Ramos (cell line): ENCODE measurements at regions not wholly inside any gene's neighbourhood (a gene's known extent, or its start where the extent isn't known, plus 50 kb on each side); places are given as distances from the start of the nearest gene placed in this dataset.

Experiments
- in situ Hi-C: fragments of 300-500 bp; cut with MboI; formaldehyde crosslinking; loops from one replicate; pipeline ENCODE4 v1.14.3; 2022; ENCODE audit warnings: low sequenced_read_pairs; ENCODE audit not compliant: unreplicated experiment

DNA sequence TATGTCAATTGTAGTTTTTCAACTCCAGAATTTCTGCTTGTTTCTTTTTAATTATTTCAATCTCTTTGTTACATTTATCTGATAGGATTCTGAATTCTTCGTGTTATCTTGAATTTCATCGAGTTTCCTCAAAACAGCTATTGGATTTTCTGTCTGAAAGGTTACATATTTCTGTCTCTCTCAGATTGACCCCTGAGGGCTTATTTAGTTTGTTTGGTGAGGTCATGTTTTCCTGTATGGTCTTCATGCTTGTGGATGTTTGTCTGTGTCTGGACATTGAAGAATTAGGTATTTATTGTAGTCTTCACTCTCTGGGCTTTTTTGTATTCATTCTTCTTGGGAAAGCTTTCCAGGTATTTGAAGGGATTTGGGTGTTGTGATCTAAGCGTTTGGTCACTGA, 85.6 kb downstream of the SNAPC1 start:
- in situ Hi-C loops = no loop called here

DNA sequence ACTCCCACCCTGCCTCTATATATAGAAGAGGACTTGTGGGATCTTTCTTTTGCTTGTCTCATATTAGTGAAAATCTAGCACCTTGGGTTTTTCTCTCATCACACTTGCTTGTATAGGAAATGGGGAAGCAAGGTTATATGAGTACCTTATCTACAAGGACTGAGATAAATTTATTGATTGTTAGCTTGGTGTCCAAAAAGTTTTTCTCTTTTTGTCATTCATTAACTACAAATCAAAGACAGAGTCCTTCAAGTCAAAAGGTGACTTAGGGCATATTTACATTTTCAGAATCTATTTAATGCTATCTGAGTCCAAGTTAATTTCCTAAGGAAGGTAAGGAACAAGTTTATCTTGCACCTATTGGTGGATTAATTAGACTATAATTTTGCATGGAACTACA, 92.7 kb downstream of the SNAPC1 start:
- in situ Hi-C loops = no loop called here

DNA sequence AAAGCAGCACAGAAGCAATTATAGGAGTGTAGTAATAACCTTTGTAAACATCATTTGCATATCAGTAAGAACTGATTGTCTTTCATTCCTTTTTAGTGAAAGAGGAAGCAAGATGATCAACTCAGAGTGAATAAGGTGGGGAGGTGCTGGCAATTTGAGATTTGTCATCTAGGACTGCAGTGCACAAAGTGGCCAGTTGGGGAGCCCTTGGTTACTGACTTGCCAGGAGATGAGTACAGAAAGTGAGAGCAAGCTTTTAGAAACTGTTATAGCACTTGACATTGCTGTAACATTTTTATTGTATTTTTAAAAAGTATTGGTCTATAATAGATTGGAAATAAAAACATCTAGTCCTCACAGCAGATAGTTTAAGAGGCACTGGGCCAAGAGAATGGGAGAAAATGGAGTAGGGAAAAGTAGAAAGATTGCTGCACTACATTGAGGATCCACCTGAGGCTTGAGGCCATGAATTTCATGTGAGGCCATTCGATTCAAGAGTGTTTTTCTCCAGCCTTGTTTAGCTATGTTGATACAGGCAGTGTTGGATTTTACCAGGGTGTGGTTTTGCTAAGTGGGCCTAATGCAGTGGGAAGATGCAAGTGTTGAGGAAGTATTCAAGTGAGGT, 98.2 kb downstream of the SNAPC1 start:
- in situ Hi-C loops = no loop called here

DNA sequence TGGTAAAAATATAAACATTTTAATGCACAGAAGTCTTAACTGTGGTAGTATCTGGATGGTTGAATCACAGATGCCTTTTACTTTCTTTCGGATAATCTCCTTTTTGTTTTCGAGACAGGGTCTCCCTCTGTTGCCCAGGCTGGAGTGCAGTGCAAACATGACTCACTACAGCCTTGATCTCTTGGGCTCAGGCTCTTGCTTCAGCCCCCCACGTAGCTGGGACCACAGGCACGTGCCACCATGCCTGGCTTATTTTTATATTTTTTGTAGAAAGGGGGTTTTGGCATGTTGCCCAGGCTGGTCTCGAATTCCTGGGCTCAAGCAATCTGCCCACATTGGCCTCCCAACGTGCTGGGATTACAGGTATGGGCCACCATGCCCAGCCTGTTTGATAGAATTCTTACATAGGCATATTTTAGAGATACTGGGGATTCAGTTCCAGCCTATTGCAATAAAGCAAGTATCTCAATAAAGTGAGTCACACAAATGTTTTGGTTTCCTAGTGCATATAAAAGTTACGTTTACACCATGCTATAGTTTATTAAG, 99.2 kb downstream of the SNAPC1 start:
- in situ Hi-C loops = no loop called here

DNA sequence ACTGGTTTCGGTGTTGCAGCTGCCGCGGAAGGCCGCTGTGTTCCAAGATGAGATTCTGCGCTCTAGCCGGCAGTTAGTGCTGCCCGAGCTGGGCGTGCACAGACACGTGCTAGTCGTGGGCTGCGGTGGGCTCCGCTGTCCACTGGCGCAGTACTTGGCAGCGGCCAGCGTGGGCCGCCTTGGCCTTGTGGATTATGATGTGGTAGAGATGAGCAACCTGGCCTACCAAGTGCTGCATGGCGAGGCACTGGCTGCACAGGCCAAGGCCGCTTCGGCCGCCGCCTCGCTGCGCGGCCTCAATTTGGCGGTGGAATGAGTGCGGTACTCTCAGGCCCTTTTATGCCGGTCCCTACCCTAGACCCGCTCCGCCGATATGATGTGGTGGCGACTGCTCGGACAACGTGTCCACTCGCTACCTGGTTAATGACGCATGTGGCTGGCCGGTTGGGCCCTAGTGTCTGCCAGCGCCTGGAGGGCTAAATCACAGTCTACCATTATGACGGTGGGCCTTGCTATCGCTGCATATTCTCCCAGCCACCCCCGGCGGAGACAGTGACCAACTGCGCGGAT, 102.2 kb downstream of the SNAPC1 start:
- in situ Hi-C loops = no loop called here

DNA sequence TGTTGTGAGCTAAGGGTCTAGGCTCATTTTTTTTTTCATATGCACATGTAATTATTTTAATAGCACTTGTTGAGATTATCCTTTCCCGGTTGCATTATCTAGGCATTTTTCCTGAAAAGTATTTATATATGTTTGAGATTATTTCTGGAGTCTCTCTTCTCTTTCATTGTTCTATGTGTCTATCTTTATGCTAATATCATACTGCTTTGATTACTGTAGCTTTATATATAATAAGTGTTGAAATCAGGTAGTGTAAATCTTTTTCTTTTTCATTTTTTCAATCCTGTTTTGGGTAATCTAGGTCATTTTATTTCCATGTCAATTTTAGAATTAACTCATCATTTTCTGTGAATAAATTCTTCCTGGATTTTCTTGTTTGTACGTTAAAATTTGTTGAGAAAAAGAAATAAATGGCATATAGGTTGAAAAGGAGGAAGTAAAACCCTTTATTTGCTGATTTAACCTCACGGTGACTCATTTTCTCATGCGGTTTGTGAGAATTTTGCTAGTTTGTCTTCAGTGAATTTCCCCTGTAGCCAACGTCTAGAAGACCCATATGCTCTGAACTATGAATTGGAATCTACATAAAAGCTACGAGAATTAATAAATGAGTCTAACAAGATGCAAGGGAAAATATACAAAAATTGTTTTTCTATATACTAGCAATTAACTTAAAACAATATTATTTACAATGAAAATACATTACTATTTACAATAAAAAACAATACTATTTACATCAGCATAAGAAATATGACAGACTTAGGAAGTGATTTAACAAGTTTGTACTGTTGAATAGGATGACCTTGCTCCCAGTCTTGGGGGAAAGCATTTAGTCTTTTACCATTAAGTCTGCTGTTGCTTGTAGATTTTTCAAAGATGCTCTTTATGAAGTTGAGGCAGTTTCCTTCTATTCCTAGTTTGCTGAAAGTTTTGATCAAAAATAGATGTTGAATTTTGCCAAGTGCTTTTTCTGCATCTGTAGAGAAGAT, 105.0 kb downstream of the SNAPC1 start:
- in situ Hi-C loops = no loop called here

DNA sequence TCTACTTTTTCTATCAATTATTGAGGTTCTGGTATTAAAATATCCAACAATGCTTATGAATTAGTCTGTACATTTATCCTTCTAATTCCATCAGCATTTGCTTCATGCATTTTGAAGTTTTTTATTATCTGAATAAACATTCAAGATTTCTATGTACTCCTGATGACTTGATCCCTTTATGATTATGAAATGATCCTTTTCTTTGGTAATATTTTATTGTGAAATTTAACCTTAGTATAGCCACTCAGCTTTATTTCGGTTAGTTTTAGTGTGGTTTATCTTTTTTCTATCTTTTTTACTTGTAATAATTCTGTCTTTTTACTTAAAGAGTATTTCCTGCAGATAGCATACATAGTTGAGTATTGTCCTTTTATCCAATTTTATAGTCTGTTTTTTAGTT, 106.6 kb downstream of the SNAPC1 start:
- in situ Hi-C loops = no loop called here

DNA sequence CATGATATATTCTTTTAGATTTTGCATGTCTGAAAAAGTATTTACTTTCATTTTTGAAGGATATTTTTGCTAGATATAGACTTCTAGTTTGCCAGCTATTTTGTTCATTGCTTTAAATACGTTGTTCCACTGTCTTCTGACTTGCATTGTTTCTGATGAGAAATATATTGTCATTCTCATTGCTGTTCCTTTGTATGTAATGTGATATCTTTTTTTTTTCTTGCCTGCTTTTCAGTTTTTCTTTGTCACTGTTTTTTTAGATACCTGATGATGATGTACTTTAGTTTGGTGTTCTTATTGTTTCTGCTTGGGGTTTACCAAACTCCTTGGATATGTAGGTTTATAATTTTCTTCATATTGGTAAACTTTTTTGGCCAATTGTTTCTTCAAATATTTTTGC, 107.9 kb downstream of the SNAPC1 start:
- in situ Hi-C loops = no loop called here

DNA sequence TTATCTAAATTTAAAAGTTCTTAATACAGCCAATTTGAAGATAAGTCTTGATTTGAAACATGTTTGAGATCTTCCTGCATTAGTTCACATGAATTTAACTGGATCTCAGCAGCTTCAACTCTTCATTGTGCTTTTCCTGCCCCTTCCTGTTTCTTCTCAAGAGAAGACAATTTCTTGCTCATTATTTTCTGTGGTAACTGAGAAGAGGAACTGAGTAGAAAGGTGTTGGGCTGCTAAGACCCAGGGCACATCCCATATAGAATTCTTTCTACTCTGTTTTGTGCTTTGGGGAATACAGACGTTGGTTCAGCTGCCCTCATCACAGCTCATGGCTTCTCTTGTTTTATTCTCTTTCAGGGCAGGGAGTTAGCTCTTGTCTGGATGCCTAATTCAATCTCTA, 110.2 kb downstream of the SNAPC1 start:
- in situ Hi-C loops = no loop called here

DNA sequence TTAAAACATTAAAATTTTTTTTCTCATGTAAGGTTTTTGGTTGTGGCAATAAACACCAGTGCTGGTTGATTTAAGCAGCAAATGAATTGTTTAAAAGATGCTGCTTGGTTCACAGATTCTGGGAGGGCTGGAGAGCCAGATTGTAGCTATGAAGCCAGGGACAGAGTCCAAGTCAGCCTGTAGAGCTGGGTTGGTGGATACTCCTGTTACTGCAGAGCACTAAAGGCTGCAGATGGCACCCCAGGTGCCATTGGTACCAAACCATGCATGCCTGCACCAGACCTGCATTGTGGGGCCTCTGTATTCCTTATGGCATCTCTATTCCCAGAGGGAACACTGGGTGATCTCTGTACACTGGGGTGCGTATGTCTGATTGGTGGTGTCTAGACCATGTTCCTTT, 113.3 kb downstream of the SNAPC1 start:
- in situ Hi-C loops = no loop called here

DNA sequence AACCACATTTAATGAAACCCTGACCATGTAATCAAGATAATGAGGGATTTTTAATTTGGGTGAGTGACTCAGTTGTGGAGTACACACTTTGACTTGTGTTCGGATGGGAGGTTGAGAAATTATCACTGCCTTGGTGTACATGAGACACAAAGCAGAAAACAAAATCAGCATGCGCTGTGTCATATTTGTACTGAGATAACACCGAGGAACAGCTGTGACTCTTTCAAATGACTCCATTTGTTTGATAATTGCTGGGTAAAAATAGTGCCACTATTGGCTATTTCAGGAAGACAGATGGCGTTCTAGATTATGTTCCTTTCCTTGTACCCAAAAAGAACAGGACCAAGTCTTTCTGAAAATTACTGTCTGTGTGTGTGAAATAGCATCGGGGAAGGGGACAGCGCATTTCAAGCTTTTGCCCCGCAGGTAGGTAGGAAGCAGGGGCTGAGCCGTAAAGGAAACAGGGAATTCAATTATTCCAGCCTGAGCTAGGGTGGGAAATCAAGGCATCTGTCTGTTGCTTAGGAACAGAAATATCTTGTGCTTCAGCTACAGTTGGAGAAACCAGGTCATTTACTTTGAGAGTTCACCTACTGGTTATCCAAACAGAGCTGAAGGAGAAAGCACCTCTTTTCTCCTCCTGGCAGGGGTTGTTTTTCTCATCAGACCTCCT, 114.3 kb downstream of the SNAPC1 start:
- in situ Hi-C loops = no loop called here

DNA sequence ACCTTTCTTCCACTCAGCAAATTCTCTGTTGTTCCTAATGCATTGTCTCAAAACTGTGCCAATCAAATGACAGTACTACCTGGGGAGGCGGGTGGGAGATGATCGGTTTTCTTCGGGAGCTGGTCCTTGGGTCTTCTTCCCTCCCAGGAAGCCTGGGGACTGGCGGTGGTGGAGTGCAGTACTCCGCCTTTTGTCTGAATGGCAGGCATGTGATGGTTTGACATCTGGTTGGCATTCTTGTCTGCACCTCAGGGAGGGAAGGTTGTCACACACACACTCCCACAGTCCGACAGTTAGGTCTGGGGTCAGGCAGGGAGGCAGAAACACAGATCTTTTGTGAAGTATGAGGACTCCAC, 114.8 kb downstream of the SNAPC1 start:
- in situ Hi-C loops = no loop called here

DNA sequence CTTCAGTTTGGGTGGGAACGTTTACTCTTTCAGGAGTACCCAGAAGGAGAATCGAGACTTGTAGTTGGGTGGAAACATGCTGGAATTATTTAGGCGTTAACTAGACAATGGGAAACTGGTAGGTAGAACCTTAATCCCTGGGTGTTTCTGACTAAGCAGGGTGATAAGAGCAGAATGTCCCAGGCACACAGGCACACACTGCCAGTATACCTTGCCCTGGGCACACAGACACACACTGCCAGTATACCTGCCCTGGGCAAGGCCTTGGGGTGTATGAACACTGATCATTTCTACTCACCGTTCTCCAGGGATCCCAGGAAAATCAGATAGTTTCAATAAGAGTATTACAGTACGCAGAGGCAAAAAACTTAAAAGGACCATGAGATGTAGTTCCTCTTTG, 115.5 kb downstream of the SNAPC1 start:
- in situ Hi-C loops = no loop called here

DNA sequence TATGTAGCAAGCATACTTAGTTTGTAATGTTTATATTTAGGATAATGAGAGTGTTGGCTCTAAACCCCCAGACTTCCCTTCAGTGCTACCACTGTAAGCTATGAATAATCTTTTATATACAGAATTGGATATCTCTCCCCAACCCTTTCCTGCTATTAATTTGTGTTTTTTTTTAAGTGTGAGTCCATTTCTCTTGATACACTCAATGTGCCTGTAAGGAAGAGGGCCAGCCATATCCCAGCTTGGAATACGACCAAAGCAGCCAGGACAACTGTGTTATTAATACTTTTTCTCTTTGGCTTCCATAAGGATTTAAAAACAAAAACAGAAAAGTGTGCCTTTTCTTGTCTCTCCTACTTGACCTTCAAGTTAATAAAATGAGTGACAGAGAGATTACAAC, 116.7 kb downstream of the SNAPC1 start:
- in situ Hi-C loops = no loop called here

DNA sequence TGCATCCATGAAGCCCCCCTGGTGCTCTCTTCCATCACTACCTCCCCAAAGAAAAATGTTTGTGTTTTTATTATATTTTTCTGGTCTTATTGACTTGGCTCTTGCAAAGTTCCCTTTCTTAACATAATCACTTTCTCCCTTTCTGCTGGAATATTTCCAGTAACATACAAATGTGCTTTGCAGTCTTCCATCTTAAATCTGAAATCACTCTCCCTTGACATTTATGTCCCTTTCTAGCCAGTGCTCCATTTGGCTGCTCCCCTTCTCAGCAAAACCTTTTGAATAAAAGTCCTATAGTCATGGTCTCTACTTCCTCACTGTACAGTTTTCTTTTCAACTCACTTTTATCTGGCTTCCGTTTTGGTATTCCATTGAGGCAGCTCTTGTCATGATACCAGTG, 118.8 kb downstream of the SNAPC1 start:
- in situ Hi-C loops = loop anchor here (10.0 kb wide), 1 partner anchor 244 kb away; no protein-coding TSS in a partner anchor

DNA sequence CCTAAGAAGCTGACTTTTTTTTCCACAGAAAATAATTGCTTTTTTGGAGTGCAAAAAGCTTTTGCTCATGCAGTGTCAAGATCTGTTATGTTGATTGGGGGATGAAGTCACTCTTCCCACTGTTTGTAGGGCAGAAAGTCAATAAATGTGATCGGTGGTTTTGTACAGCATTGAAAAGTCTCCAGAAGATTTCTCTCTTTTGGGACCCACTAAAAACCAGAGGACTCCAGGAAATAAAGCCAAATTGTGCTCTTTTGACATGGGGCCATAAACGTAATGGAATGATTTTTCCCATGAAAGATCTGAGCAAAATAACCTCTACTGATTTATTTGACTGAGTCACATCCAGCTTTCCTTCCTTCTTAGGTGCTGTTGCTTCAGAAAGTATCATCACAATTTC, 122.5 kb downstream of the SNAPC1 start:
- in situ Hi-C loops = loop anchor here (10.0 kb wide), 1 partner anchor 240 kb away; no protein-coding TSS in a partner anchor

DNA sequence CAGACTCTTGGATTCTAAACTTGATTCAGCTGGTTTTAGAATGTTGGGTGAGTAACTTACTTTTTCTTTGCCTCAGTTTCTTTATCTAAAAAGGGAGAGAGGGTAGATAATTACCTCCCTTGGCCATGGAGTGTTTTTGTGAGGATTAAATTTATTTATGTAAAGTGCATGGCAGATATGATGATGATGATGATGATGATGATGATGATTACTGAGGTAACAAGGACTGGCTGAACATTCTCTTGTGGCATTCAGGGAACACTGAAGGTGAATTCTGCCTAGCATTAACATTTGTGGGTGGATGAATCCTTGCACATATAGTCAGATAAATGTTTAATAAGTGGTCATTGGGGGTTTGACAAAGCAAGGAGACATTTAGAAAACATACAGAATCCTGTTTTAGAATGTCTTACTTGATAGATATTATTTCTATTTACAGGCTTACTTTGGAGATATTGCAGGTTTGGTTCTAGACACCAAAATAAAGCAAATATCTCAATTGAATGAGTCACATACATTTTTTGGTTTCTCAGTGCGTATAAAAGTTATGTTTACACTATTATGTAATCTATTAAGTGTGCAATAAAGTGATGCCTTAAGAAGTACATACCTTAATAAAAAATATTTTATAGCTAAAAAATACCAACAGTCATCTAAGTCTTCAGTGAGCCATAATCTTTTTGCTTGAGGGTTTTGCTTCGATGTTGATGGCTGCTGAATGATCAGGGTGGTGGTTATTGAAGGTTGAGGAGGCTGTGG, 123.2 kb downstream of the SNAPC1 start:
- in situ Hi-C loops = loop anchor here (10.0 kb wide), 1 partner anchor 239 kb away; no protein-coding TSS in a partner anchor

DNA sequence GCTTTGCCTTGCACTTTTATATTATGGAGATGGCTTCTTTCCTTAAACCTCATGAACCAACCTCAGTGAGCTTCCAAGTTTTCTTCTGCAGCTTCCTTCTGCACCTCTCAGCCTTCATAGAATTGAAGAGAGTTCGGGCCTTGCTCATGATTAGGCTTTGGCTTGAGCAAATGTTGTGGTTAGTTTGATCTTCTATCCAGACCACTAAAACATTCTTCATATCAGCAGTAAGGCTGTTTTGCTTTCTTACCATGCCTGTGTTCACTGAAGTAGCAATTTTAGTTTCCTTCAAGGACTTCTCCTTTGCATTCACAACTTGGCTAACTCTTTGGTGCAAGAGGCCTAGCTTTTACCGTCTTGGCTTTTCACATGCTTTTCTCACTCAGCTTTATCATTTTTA, 125.4 kb downstream of the SNAPC1 start:
- in situ Hi-C loops = loop anchor here (10.0 kb wide), 1 partner anchor 237 kb away; no protein-coding TSS in a partner anchor

DNA sequence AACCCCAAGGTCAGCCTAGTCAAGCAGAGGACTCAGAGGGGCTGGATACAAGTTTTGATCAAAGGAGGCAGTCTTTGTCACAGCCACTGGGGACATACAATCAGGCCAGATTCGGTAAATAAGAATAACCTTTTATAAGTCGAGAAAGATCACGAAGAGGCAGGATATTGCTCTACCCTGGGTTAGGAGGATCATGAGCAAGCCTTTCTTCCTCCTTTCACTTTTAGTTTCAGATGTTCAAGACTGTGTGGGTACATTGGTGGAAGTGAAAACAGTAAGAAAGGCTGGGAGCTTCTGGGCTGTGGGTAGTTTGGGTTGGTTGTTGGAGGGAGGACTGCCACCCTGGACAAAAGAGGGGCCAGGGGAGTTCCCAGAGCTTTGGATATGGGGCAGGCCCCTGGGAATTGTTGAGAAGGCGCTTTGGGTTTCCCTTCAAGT, 127.7 kb downstream of the SNAPC1 start:
- in situ Hi-C loops = loop anchor here (10.0 kb wide), 1 partner anchor 235 kb away; no protein-coding TSS in a partner anchor
